Osteoblast (primary cell): ENCODE measurements at regions not wholly inside any gene's neighbourhood (a gene's known extent, or its start where the extent isn't known, plus 50 kb on each side); places are given as distances from the start of the nearest gene placed in this dataset.
A peak's percentile ranks its signal among the peaks of the same experiment; 100 is the strongest.

ENCODE experiments used
- DNase-seq: peaks from one replicate; pipeline ENCODE4 v3.0.0; 2011; ENCODE audit warnings: low spot score, mixed read lengths; ENCODE audit not compliant: insufficient read length; ENCODE audit errors: missing footprints
- H2AFZ ChIP-seq: 2 replicates; pipeline ENCODE4 v1.6.0; 2011; ENCODE audit warnings: mild to moderate bottlenecking, low read length
- H3K27ac ChIP-seq: 2 replicates; pipeline ENCODE4 v1.5.1; 2011; ENCODE audit warnings: mild to moderate bottlenecking, low read depth, low read length, moderate library complexity
- H3K27me3 ChIP-seq: 2 replicates; pipeline ENCODE4 v1.6.0; 2012; ENCODE audit warnings: mild to moderate bottlenecking, control low read depth, inconsistent platforms, low read length, moderate library complexity; ENCODE audit not compliant: insufficient read depth
- H3K36me3 ChIP-seq: 2 replicates; pipeline ENCODE4 v1.5.1; 2011; ENCODE audit warnings: mild to moderate bottlenecking, low read length, control low read depth, moderate library complexity; ENCODE audit not compliant: insufficient read depth
- H3K4me1 ChIP-seq: 2 replicates; pipeline ENCODE4 v1.5.1; 2011; ENCODE audit warnings: mild to moderate bottlenecking, low read length, control low read depth, moderate library complexity; ENCODE audit not compliant: insufficient read depth
- H3K4me2 ChIP-seq: 2 replicates; pipeline ENCODE4 v1.6.0; 2011; ENCODE audit warnings: mild to moderate bottlenecking, low read length; ENCODE audit not compliant: insufficient read depth
- H3K4me3 ChIP-seq: fragments of 200-600 bp; sonication (generic); 3 replicates; pipeline ENCODE4 v1.5.1; 2012; ENCODE audit warnings: mild to moderate bottlenecking, low read length, inconsistent platforms; ENCODE audit not compliant: insufficient read depth
- H3K79me2 ChIP-seq: 2 replicates; pipeline ENCODE4 v1.6.0; 2012; ENCODE audit warnings: mild to moderate bottlenecking, low read length, control low read depth, inconsistent platforms; ENCODE audit not compliant: insufficient read depth
- H3K9me3 ChIP-seq: 2 replicates; pipeline ENCODE4 v1.5.1; 2011; ENCODE audit warnings: low read depth, low read length, control low read depth
- H4K20me1 ChIP-seq: 2 replicates; pipeline ENCODE4 v1.6.0; 2012; ENCODE audit warnings: mild to moderate bottlenecking, low read length, control low read depth; ENCODE audit not compliant: insufficient read depth
- CTCF ChIP-seq: IDR thresholded peaks from 2 replicates; pipeline ENCODE4 v1.5.1; 2011; ENCODE audit warnings: mild to moderate bottlenecking, low read depth, low read length, moderate library complexity; ENCODE audit errors: extremely low read depth

- peaks cover 18% of the 10 kb centered on the region for H3K27me3 ChIP-seq
- H3K4me1 ChIP-seq: peaks cover 13% of the 10 kb centered on the region
- H3K27ac ChIP-seq: no peak overlapping the region
- no peak overlapping the region for H2AFZ ChIP-seq
- H3K4me2 ChIP-seq: no peak overlapping the region
- no peaks in the 10 kb centered on the region for H4K20me1 ChIP-seq
- DNase-seq: no peak
- no peak for TF ChIP-seq CTCF
- H3K9me3 ChIP-seq: no peaks in the 10 kb centered on the region
- no peaks in the 10 kb centered on the region for H3K36me3 ChIP-seq
- H3K4me3 ChIP-seq: no peak overlapping the region
- no peaks in the 10 kb centered on the region for H3K79me2 ChIP-seq
These were observed 114.7 kb upstream of the GAP43 start for GRCh38 chr3:115508562-115508961.

- H3K27ac ChIP-seq: peak overlapping the region; percentile 52
- peak overlapping the region; percentile 79 for H3K4me3 ChIP-seq
- H3K4me2 ChIP-seq: peak overlapping the region; percentile 96
- peak overlapping the region; percentile 97 for H2AFZ ChIP-seq
- H4K20me1 ChIP-seq: no peaks in the 10 kb centered on the region
- H3K9me3 ChIP-seq: no peaks in the 10 kb centered on the region
- peaks cover 18% of the 10 kb centered on the region for H3K27me3 ChIP-seq
- peak; percentile 46 for DNase-seq
- H3K36me3 ChIP-seq: no peaks in the 10 kb centered on the region
- H3K4me1 ChIP-seq: peaks cover 14% of the 10 kb centered on the region
- no peak for TF ChIP-seq CTCF
- no peaks in the 10 kb centered on the region for H3K79me2 ChIP-seq
These were observed 110.5 kb upstream of the GAP43 start for GRCh38 chr3:115512565-115513415.

- H3K4me2 ChIP-seq: peak overlapping the region; percentile 96
- no peaks in the 10 kb centered on the region for H4K20me1 ChIP-seq
- H3K9me3 ChIP-seq: no peaks in the 10 kb centered on the region
- H3K4me3 ChIP-seq: peak overlapping the region; percentile 79
- H3K27ac ChIP-seq: no peak overlapping the region
- TF ChIP-seq CTCF: no peak
- no peaks in the 10 kb centered on the region for H3K79me2 ChIP-seq
- H2AFZ ChIP-seq: peak overlapping the region; percentile 97
- peak; percentile 21 for DNase-seq
- H3K36me3 ChIP-seq: no peaks in the 10 kb centered on the region
- H3K4me1 ChIP-seq: peaks cover 20% of the 10 kb centered on the region
- H3K27me3 ChIP-seq: peaks cover 14% of the 10 kb centered on the region
These were observed 109.9 kb upstream of the GAP43 start for GRCh38 chr3:115513416-115513800.

GRCh38 chr3:115517457-115518050 lies 105.8 kb upstream of the GAP43 start:
- Histone ChIP-seq H3K4me3 (no peak overlapping the region), H3K79me2 (no peaks in the 10 kb centered on the region), H3K27ac (no peak overlapping the region), H4K20me1 (no peaks in the 10 kb centered on the region), H3K9me3 (no peaks in the 10 kb centered on the region), H3K4me2 (no peak overlapping the region), H3K27me3 (no peaks in the 10 kb centered on the region), H3K4me1 (peaks cover 12% of the 10 kb centered on the region), H2AFZ (no peak overlapping the region), H3K36me3 (no peaks in the 10 kb centered on the region)
- no peak for TF ChIP-seq CTCF
- DNase-seq: no peak
